Panc1 (cell line): ENCODE measurements at regions not wholly inside any gene's neighbourhood (a gene's known extent, or its start where the extent isn't known, plus 50 kb on each side); places are given as distances from the start of the nearest gene placed in this dataset.

Source experiments
- ATAC-seq: fragments of 200-7000 bp; cut with Tn5 transposase; 2 replicates; pipeline ENCODE4 v1.9.1; 2020; ENCODE audit warnings: mild to moderate bottlenecking, moderate library complexity
- BruUV-seq: library from RNA; stranded (reverse); fragments of 400-500 nt; replicated peaks from 2 replicates; lab custom pipeline; 2021; lab: Mats Ljungman, UMichigan
- CTCF ChIA-PET: fragments of 300-600 bp; sonication (Branson Sonifier 250); formaldehyde crosslinking; loops from one replicate; lab custom pipeline; 2022; ENCODE audit warnings: antibody characterized with exemption; lab: Charles Lee
- POLR2A ChIA-PET: fragments of 300-600 bp; sonication (Branson Sonifier 250); formaldehyde crosslinking; loops from one replicate; lab custom pipeline; 2022; ENCODE audit warnings: antibody characterized with exemption; lab: Charles Lee
- DNase-seq: peaks from one replicate; pipeline ENCODE4 v3.0.0-alpha.2; 2010; ENCODE audit warnings: low read depth, low spot score
- H3K27ac ChIP-seq: 2 replicates; pipeline ENCODE4 v1.5.1; 2011; ENCODE audit warnings: mild to moderate bottlenecking, low read length, inconsistent platforms
- H3K27me3 ChIP-seq: fragments of 200-500 bp; sonication (Bioruptor generic); 2 replicates; pipeline ENCODE4 v1.6.0; 2014; ENCODE audit warnings: low read length, inconsistent platforms; ENCODE audit not compliant: control insufficient read depth, insufficient read depth
- H3K36me3 ChIP-seq: fragments of 200-500 bp; sonication (Bioruptor generic); 2 replicates; pipeline ENCODE4 v1.5.1; 2014; ENCODE audit warnings: inconsistent platforms, mild to moderate bottlenecking, low read length, moderate library complexity; ENCODE audit not compliant: control insufficient read depth, insufficient read depth
- H3K4me1 ChIP-seq: 2 replicates; pipeline ENCODE4 v1.5.1; 2011; ENCODE audit warnings: inconsistent platforms, mild to moderate bottlenecking, low read length, moderate library complexity; ENCODE audit not compliant: control insufficient read depth, insufficient read depth
- H3K4me3 ChIP-seq, 2 experiments: 2 replicates each; pipeline ENCODE4 v1.5.1; 2011 to 2012; ENCODE audit warnings: low read depth in 2 of 2, low read length in 2 of 2, mild to moderate bottlenecking in 2 of 2, inconsistent platforms in 1 of 2, moderate library complexity in 1 of 2
- H3K9me3 ChIP-seq: fragments of 200-500 bp; sonication (Bioruptor generic); 2 replicates; pipeline ENCODE4 v1.5.1; 2014; ENCODE audit warnings: low read depth, mild to moderate bottlenecking, inconsistent platforms, low read length, moderate library complexity; ENCODE audit not compliant: control insufficient read depth, insufficient read depth
- CTCF ChIP-seq: fragments of 450-650 bp; IDR thresholded peaks from 2 replicates; pipeline ENCODE4 v1.5.1; 2017; ENCODE audit warnings: mild to moderate bottlenecking
- POLR2AphosphoS5 ChIP-seq: IDR thresholded peaks from 2 replicates; pipeline ENCODE4 v1.6.1; 2012; ENCODE audit warnings: mild to moderate bottlenecking, low read depth, low read length, moderate library complexity
- REST ChIP-seq, 2 experiments: IDR thresholded peaks; 2 replicates each; pipeline ENCODE4 v1.6.1; 2011 to 2012; ENCODE audit warnings: low read depth in 2 of 2, control low read depth in 1 of 2, low read length in 1 of 2, mild to moderate bottlenecking in 1 of 2, moderate library complexity in 1 of 2; ENCODE audit not compliant: insufficient read depth in 1 of 2
- SIN3A ChIP-seq: IDR thresholded peaks from 2 replicates; pipeline ENCODE4 v1.6.1; 2012; ENCODE audit warnings: low read depth, mild to moderate bottlenecking, low read length, moderate library complexity, borderline replicate concordance; ENCODE audit not compliant: insufficient read depth
- TCF7L2 ChIP-seq: IDR thresholded peaks from 2 replicates; pipeline ENCODE4 v1.6.1; 2011; ENCODE audit warnings: mild to moderate bottlenecking, low read depth, low read length, inconsistent platforms
- in situ Hi-C: cut with HindIII; loops from 2 replicates; pipeline ENCODE4 v1.10.0; 2016; ENCODE audit warnings: low sequenced_read_pairs, low pct_unique_long_range_greater_than_20kb
- intact Hi-C: fragments of 100-400 bp; cut with micrococcal nuclease; formaldehyde crosslinking; loops from one replicate; pipeline ENCODE4 v1.10.0; 2022; ENCODE audit not compliant: unreplicated experiment

- DNase-seq (no peak), ATAC-seq (no peak)
- Histone ChIP-seq H3K36me3 (no peaks in the 10 kb centered on the region), H3K4me1 (no peaks in the 10 kb centered on the region), H3K4me3 (no peak overlapping the region), H3K9me3 (0 out of 2 replicates have a peak, but pooled peaks cover 3% of the 10 kb centered on the region), H3K27me3 (no peaks in the 10 kb centered on the region), H3K27ac (no peak overlapping the region)
- ChIA-PET POLR2A (no interaction called here), CTCF (no interaction called here)
- intact Hi-C loops (no loop called here), in situ Hi-C loops (no loop called here)
- no peak for TF ChIP-seq TCF7L2
- TF ChIP-seq REST (IDR thresholded peaks at IDR 0.05; ENCODE audit: insufficient read depth in 1 of 2, low read depth in 2 of 2, low read length in 1 of 2) = no peak
- no peak for TF ChIP-seq CTCF
- no peak for TF ChIP-seq SIN3A
- TF ChIP-seq POLR2AphosphoS5 = no peak
- BruUV-seq = no TSS peak
Observed at GRCh38 chr11:104610635-104611034, 287.6 kb downstream of the CASP12 start.

GRCh38 chr11:104609311-104610085 is 288.8 kb downstream of the CASP12 start:
- H3K27me3 ChIP-seq = no peaks in the 10 kb centered on the region
- CTCF ChIA-PET = no interaction called here
- no TSS peak for BruUV-seq
- intact Hi-C loops (no loop called here), in situ Hi-C loops (no loop called here)
- no peaks in the 10 kb centered on the region for H3K36me3 ChIP-seq
- no peak for DNase-seq
- peak; percentile 67 for TF ChIP-seq CTCF
- no peak for TF ChIP-seq REST (IDR thresholded peaks at IDR 0.05; ENCODE audit: insufficient read depth in 1 of 2, low read depth in 2 of 2, low read length in 1 of 2)
- POLR2A ChIA-PET = no interaction called here
- no peak overlapping the region for H3K27ac ChIP-seq
- H3K9me3 ChIP-seq = 0 out of 2 replicates have a peak, but pooled peaks cover 3% of the 10 kb centered on the region
- peak; percentile 72; the same call in 1 of the 2 replicates for ATAC-seq
- H3K4me3 ChIP-seq = no peak overlapping the region
- H3K4me1 ChIP-seq = no peaks in the 10 kb centered on the region
